HG02938 (cell line): ENCODE measurements at regions not wholly inside any gene's neighbourhood (a gene's known extent, or its start where the extent isn't known, plus 50 kb on each side); places are given as distances from the start of the nearest gene placed in this dataset.
"Not testable (repeated sequence)": the region's sequence is repeated elsewhere in the genome, so short reads cannot be mapped to it uniquely, and the experiment has no call there.

ENCODE experiments used
- ATAC-seq: cut with Tn5 transposase; IDR thresholded peaks from one replicate; pipeline ENCODE4 v1.9.1; 2021; ENCODE audit warnings: mild to moderate bottlenecking, moderate library complexity; ENCODE audit not compliant: unreplicated experiment

GRCh38 chr5:82586661-82587310 lies 308.6 kb upstream of the RPS23 start:
- no peak for ATAC-seq

DNA sequence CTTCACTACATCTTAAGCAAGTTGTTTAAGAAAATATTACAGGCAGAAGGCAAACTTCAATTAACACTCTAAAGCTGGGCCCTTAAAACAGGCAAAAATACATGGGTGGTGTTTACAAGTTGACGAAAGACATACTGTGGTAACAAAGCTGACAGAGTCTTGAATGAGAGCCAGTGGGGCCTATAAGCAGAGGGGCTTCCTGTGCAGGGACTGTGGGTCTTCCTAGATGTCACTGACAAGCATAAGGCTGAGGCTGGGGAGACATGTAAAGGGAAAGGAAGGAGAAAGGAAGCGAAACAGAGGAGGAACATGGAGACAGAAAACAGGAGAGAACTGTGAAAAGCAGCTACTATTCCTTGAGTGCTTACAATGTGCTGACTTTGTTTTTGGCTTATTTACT lies 308.0 kb upstream of the RPS23 start:
- no peak for ATAC-seq

GRCh38 chr5:82584631-82585030 lies 306.5 kb upstream of the RPS23 start:
- no peak for ATAC-seq

GRCh38 chr5:82583331-82583730 lies 305.2 kb upstream of the RPS23 start:
- not testable (repeated sequence) for ATAC-seq

- no peak for ATAC-seq
These were observed 286.8 kb upstream of the RPS23 start for GRCh38 chr5:82564963-82565362.

DNA sequence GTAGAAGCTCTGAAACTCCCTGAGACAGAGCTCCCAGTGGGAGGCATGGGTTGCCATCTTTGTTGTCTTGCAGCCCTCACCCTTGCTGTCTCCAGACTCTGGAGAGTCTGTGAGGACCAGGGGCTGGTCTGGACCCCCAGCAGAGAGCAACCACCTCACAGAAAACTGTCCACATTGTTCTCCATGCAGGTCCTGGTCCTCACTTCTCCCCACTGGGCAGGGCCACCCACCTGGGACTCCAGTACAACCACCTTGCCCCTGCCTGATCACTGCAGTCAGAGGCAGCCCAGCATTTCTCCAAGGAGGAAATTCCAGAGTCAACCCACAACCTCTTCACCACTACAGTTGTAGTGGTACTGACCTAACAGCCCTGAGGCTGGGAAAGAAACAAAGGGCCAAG lies 285.6 kb upstream of the RPS23 start:
- ATAC-seq = no peak

- no peak for ATAC-seq
These were observed 284.6 kb upstream of the RPS23 start for GRCh38 chr5:82562696-82563240.

DNA sequence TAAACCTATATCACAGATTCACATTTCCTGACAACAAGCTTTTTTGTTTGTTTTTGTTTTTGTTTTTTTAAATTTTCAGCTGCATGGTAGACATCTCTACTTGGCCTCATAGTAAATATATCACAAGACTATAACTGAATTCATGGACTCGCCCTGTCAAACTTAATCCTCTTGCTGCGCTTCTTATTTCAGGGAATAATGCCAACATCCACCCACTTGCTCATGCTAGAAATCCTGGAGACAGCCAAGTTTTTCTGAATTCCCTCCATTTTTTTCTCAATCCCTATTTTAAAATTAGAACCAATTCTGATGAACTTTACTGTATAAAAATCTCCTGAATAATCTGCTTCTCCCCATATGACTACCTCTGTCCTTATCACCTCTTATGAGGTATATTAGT lies 283.6 kb upstream of the RPS23 start:
- ATAC-seq = no peak

- no peak for ATAC-seq
These were observed 282.8 kb upstream of the RPS23 start for GRCh38 chr5:82560969-82561368.

- no peak for ATAC-seq
These were observed 282.4 kb upstream of the RPS23 start for GRCh38 chr5:82560561-82560960.

DNA sequence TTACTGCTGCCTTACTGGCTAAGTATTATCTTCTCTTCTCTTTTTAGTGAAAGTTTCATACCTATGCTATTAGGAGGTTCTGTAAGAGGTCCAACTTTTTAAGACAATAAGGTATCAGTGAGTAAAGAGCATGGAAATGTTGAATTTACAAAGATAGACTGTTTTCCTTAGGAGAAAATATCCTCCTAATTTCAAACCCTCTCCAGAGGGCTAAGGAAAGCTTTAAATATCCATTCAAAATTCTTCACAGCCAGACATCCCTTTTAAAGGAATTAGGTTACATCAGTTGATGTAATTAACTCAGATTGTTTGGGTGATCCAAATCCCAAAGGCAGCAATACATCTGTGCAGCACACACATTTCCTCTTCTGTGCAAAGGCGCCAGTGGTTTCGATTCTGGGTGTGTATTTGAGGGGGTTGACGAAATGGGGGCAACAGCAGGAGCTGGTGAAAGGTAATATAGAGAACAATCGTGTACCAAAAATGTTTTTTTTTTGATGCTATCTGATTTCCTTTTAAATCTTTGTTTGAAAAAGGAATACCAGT lies 273.8 kb upstream of the RPS23 start:
- ATAC-seq = no peak

- ATAC-seq = no peak
These were observed 273.0 kb upstream of the RPS23 start for GRCh38 chr5:82551192-82551591.

GRCh38 chr5:82549263-82549662 lies 271.1 kb upstream of the RPS23 start:
- ATAC-seq = no peak

GRCh38 chr5:82544004-82544403 lies 265.9 kb upstream of the RPS23 start:
- ATAC-seq = no peak

GRCh38 chr5:82540301-82540700 lies 262.1 kb upstream of the RPS23 start:
- ATAC-seq = no peak

- ATAC-seq = no peak
These were observed 260.3 kb upstream of the RPS23 start for GRCh38 chr5:82538339-82539034.

DNA sequence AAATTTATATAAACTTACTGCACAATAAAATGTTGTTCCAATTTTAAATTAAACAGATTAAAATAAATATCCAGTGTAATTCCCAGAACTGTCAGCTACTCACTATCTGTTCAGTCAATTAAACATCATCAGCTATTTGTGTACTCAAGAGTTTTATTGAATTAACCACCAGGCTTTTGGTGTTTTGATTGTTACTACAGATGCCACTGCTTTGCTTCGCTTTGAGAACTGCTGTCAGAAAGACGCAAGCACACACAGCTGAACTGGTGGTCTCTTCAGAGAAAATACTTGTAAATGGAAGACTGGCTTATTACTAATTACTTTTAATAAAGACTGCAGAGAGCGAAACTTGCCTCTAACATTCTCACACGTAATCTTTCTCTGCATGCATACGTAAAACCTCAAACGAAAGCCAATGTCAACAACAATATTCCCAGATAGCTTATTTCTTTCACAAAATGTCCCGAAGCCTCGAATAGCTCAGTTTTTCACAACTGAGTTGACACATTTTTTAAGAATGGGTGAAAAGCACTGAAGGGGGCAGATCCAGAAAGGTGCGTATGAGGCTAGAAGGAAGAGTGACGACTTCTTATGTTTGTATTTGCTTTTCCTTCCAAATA lies 259.6 kb upstream of the RPS23 start:
- ATAC-seq = no peak

DNA sequence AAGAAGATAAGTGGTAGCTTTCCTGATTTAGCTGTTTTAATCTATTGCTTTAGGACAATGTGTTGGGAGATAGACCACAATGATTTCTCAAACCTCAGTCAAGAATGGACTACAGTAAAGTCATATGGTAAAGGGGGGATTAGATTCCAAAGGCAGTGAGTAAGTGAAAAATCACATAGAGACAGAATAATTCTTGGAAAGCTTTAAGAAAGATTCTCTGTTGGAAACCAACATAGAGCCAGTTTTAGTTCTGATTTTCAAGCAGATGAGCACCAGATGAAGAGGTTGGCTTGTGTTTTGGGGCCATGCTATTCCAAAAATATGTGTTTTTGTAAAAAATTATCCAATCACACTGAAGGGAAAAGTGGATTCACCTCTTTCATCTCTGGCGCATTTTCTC lies 256.8 kb upstream of the RPS23 start:
- ATAC-seq = no peak

DNA sequence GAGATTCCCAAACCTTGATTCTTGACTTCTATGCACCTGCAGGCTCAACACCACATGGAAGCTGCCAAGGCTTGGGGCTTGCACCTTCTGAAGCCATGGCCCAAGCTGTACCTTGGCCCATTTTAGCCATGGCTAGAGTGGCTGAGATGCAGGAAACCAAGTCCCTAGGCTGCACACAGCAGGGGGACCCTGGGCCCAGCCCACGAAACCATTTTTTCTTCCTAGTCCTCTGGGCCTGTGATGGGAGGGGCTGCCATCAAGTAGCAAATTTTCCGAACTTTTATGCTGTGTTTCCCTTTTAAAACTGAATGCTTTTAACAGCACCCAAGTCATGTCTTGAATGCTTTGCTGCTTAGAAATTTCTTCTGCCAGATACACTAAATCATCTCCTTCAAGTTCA lies 253.9 kb upstream of the RPS23 start:
- ATAC-seq = not testable (repeated sequence)

GRCh38 chr5:82526540-82526939 lies 248.4 kb upstream of the RPS23 start:
- no peak for ATAC-seq

DNA sequence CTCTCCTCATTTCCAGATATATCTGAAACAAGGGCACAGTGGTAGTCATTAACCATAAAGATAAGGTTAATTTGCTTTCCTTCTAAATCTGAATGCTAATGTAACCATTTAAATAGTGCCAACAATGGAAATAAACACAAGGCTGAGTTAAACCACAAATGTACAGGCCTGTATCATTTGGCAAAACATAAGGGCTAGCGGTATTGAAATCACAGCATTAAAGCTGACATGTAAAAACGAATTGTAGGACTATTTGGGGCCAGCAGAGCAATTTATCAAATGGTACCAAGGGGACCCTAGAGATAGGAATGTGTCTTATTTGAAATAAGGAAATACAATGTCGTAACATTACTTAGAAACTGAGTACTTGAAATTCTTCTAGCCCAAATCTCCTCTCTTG lies 247.5 kb upstream of the RPS23 start:
- ATAC-seq = no peak

- ATAC-seq = no peak
These were observed 245.5 kb upstream of the RPS23 start for GRCh38 chr5:82523633-82524032.
